K562 (cell line): ENCODE measurements at regions not wholly inside any gene's neighbourhood (a gene's known extent, or its start where the extent isn't known, plus 50 kb on each side); places are given as distances from the start of the nearest gene placed in this dataset.

Experiments used
- ATAC-seq: fragments of 200-7000 bp; cut with Tn5 transposase; 3 replicates; pipeline ENCODE4 v1.9.1; 2020; ENCODE audit warnings: moderate library complexity
- BruUV-seq: library from RNA; stranded (reverse); fragments of 400-500 nt; replicated peaks from 2 replicates; lab custom pipeline; 2021; lab: Mats Ljungman, UMichigan
- CTCF ChIA-PET: fragments of 300-600 bp; formaldehyde crosslinking; extraction: SDS; loops from one replicate; lab custom pipeline; 2021; ENCODE audit warnings: low intra/inter-chr PET ratio; lab: Yijun Ruan, JAX
- POLR2A ChIA-PET: fragments of 300-600, 350-650 bp; sonication (Branson Sonifier 250); formaldehyde crosslinking; extraction: SDS; loops from one replicate; lab custom pipeline; 2021; ENCODE audit warnings: antibody characterized with exemption, inconsistent platforms; lab: Yijun Ruan, JAX
- DNase-seq, 4 experiments: peaks; one replicate each; pipeline versions ENCODE4 v3.0.0 to v3.0.0-alpha.2; 2011 to 2018; ENCODE audit warnings: low spot score in 3 of 4, mixed read lengths in 3 of 4; ENCODE audit errors: extremely low read depth in 1 of 4
- FAIRE-seq: peaks from 2 replicates; lab custom pipeline; 2011; peaks lifted over from hg19 to GRCh38; lab: Jason Lieb, UNC
- H2AFZ ChIP-seq: 2 replicates; pipeline ENCODE4 v1.6.0; 2011; ENCODE audit warnings: low read depth, low read length, control low read depth, inconsistent platforms
- H3K27ac ChIP-seq: fragments of 200-600 bp; 3 replicates; pipeline ENCODE4 v1.8.0; 2011; ENCODE audit warnings: low read depth, mild to moderate bottlenecking, control low read depth, inconsistent platforms, low read length, moderate library complexity, mixed read lengths; ENCODE audit errors: extremely low read depth
- H3K27me3 ChIP-seq, 2 experiments: fragments of 300-600 bp in 1 of 2; 2 replicates in 1 of 2; 3 replicates in 1 of 2; pipeline versions ENCODE4 v1.6.0 to v1.8.0; 2011; ENCODE audit warnings: inconsistent platforms in 2 of 2, low read length in 2 of 2, mild to moderate bottlenecking in 1 of 2, mixed read lengths in 1 of 2, moderate library complexity in 1 of 2; ENCODE audit not compliant: control insufficient read depth in 2 of 2, insufficient read depth in 2 of 2
- H3K36me3 ChIP-seq: fragments of 300-600 bp; 3 replicates; pipeline ENCODE4 v1.8.0; 2011; ENCODE audit warnings: mild to moderate bottlenecking, low read length, inconsistent platforms; ENCODE audit not compliant: control insufficient read depth, insufficient read depth
- H3K4me1 ChIP-seq, 2 experiments: fragments of 200-600 bp in 1 of 2; replicated peaks in 1 of 2; 2 replicates in 1 of 2; 3 replicates in 1 of 2; pipeline versions ENCODE4 v1.5.1 to v1.8.0; 2011; ENCODE audit warnings: inconsistent platforms in 2 of 2, low read length in 2 of 2, mild to moderate bottlenecking in 1 of 2, mixed read lengths in 1 of 2, moderate library complexity in 1 of 2; ENCODE audit not compliant: control insufficient read depth in 2 of 2, insufficient read depth in 2 of 2
- H3K4me2 ChIP-seq: 2 replicates; pipeline ENCODE4 v1.6.1; 2011; ENCODE audit warnings: low read length, control low read depth, inconsistent platforms, mixed read lengths; ENCODE audit not compliant: insufficient read depth
- H3K4me3 ChIP-seq: fragments of 200-600 bp; sonication (generic), shearing (Covaris generic); 2 replicates; pipeline ENCODE4 v1.5.1; 2016; ENCODE audit warnings: control low read depth, inconsistent platforms
- H3K79me2 ChIP-seq: fragments of 200-600 bp; 3 replicates; pipeline ENCODE4 v1.8.0; 2011; ENCODE audit warnings: low read length, inconsistent platforms; ENCODE audit not compliant: control insufficient read depth, insufficient read depth
- H3K9ac ChIP-seq, 2 experiments: 2 replicates each; pipeline versions ENCODE4 v1.6.0 to v1.6.1; 2011; ENCODE audit warnings: low read depth in 2 of 2, low read length in 2 of 2, control low read depth in 1 of 2, inconsistent platforms in 1 of 2, mild to moderate bottlenecking in 1 of 2, mixed read lengths in 1 of 2; ENCODE audit not compliant: insufficient read depth in 1 of 2
- H3K9me1 ChIP-seq: one replicate; pipeline ENCODE4 v1.6.0; 2011; ENCODE audit warnings: inconsistent platforms, mild to moderate bottlenecking, low read length, moderate library complexity; ENCODE audit not compliant: control insufficient read depth, insufficient read depth
- H3K9me3 ChIP-seq: replicated peaks from 2 replicates; pipeline ENCODE4 v1.5.1; 2011; ENCODE audit warnings: low read depth, low read length, inconsistent platforms; ENCODE audit not compliant: control insufficient read depth, insufficient read depth
- H4K20me1 ChIP-seq: replicated peaks from 2 replicates; pipeline ENCODE4 v1.6.1; 2011; ENCODE audit warnings: low read length, inconsistent platforms, mixed read lengths; ENCODE audit not compliant: control insufficient read depth, insufficient read depth
- ETV6 ChIP-seq, 3 experiments: fragments of 150-350 bp in 1 of 3; sonication (generic) in 1 of 3; formaldehyde crosslinking in 1 of 3; IDR thresholded peaks; 2 replicates each; pipeline versions ENCODE4 v1.6.1 to v1.8.0; 2014 to 2022; ENCODE audit warnings: borderline replicate concordance in 2 of 3, low read depth in 2 of 3, antibody characterized with exemption in 1 of 3, low read length in 1 of 3, mild to moderate bottlenecking in 1 of 3, missing genetic modification reagents in 1 of 3
- MYBL2 ChIP-seq, 2 experiments: fragments of 450-650 bp in 1 of 2; sonication (generic) in 1 of 2; formaldehyde crosslinking in 1 of 2; IDR thresholded peaks; 2 replicates each; pipeline versions ENCODE4 v1.6.1 to v1.8.1; 2017 to 2022; ENCODE audit warnings: borderline replicate concordance in 1 of 2, inconsistent platforms in 1 of 2, low read depth in 1 of 2, mild to moderate bottlenecking in 1 of 2, missing genetic modification reagents in 1 of 2, moderate library complexity in 1 of 2
- POLR2B ChIP-seq: fragments of 450-650 bp; IDR thresholded peaks from 2 replicates; pipeline ENCODE4 v1.6.1; 2018; ENCODE audit warnings: low read depth; ENCODE audit not compliant: partially characterized antibody
- POLR2H ChIP-seq: IDR thresholded peaks from 2 replicates; pipeline ENCODE4 v1.6.1; 2016; ENCODE audit warnings: missing genetic modification characterization, low read depth, mild to moderate bottlenecking, control low read depth, missing compliant biosample characterization, moderate library complexity
- TCFL5 ChIP-seq: fragments of 250-450 bp; sonication (Bioruptor Pico); conservative IDR thresholded peaks from 2 replicates; pipeline ENCODE4 v1.6.1; 2021; ENCODE audit warnings: mild to moderate bottlenecking, moderate library complexity, matching md5 sums
- TEAD4 ChIP-seq, 2 experiments: sonication (generic) in 1 of 2; formaldehyde crosslinking in 1 of 2; IDR thresholded peaks; 2 replicates each; pipeline versions ENCODE4 v1.6.1 to v1.8.0; 2012 to 2022; ENCODE audit warnings: borderline replicate concordance in 1 of 2, inconsistent platforms in 1 of 2, low read length in 1 of 2, mild to moderate bottlenecking in 1 of 2, missing genetic modification reagents in 1 of 2
- ZBTB2 ChIP-seq: fragments of 450-650 bp; IDR thresholded peaks from 2 replicates; pipeline ENCODE4 v1.6.1; 2016; ENCODE audit warnings: antibody characterized with exemption
- WGBS: fragments of 100-300 bp; shearing (Covaris generic); methylation state at CpG from one replicate; pipeline ENCODE4 v1.1.6; 2016; ENCODE audit warnings: low coverage, mixed read lengths; ENCODE audit not compliant: insufficient coverage; ENCODE audit errors: missing lambda C conversion rate; 5-methylcytosine and 5-hydroxymethylcytosine counted together
- in situ Hi-C: fragments of 300-500 bp; cut with MboI; formaldehyde crosslinking; loops from 4 replicates; pipeline ENCODE4 v1.15.0; 2018; ENCODE audit warnings: inconsistent platforms, mixed read lengths
- intact Hi-C: fragments of 100-400 bp; cut with micrococcal nuclease; formaldehyde crosslinking; loops from 2 replicates; pipeline ENCODE4 v1.14.2; 2022

GRCh38 chr7:137073571-137074325 is 205.3 kb downstream of the CHRM2 start:
- H3K4me3 ChIP-seq, result no peak overlapping the region
- H3K4me2 ChIP-seq, result no peak overlapping the region
- DNase-seq (no peak), ATAC-seq (no peak), FAIRE-seq (no peak)
- no peaks in the 10 kb centered on the region for H3K36me3 ChIP-seq
- H3K9me1 ChIP-seq, result no peaks in the 10 kb centered on the region
- ChIA-PET CTCF (no interaction called here), POLR2A (no interaction called here)
- intact Hi-C loops, result no loop called here
- no peaks in the 10 kb centered on the region for H3K27me3 ChIP-seq
- H3K9ac ChIP-seq, result no peak overlapping the region
- H2AFZ ChIP-seq, result no peak overlapping the region
- BruUV-seq, result no TSS peak
- no peaks in the 10 kb centered on the region for H3K4me1 ChIP-seq
- in situ Hi-C loops, result no loop called here
- H3K9me3 ChIP-seq, result no peaks in the 10 kb centered on the region; the same call in 1 of the 2 replicates
- H3K79me2 ChIP-seq, result no peaks in the 10 kb centered on the region
- H4K20me1 ChIP-seq, result no peaks in the 10 kb centered on the region
- no peak overlapping the region for H3K27ac ChIP-seq
- WGBS, result 1% methylated on average over 3 of the region's 3 CpGs
- TF ChIP-seq POLR2H (tag) (no peak), TEAD4 (IDR thresholded peaks at IDR 0.05; ENCODE audit: low read length) (no peak), TEAD4 (CRISPR knock-in tag; IDR thresholded peaks at IDR 0.05; ENCODE audit: borderline replicate concordance) (no peak), ETV6 (IDR thresholded peaks at IDR 0.05; ENCODE audit: borderline replicate concordance in 1 of 2, low read depth in 2 of 2, low read length in 1 of 2) (no peak), ETV6 (CRISPR knock-in tag; IDR thresholded peaks at IDR 0.05; ENCODE audit: borderline replicate concordance) (no peak), MYBL2 (IDR thresholded peaks at IDR 0.05; ENCODE audit: low read depth) (no peak), MYBL2 (CRISPR knock-in tag; IDR thresholded peaks at IDR 0.05; ENCODE audit: borderline replicate concordance) (no peak), ZBTB2 (no peak), POLR2B (no peak), TCFL5 (CRISPR knock-in tag) (no peak)
